Cortex of kidney (tissue), 1 donor: ENCODE measurements at regions not wholly inside any gene's neighbourhood (a gene's known extent, or its start where the extent isn't known, plus 50 kb on each side); places are given as distances from the start of the nearest gene placed in this dataset.
"Not testable (repeated sequence)": the region's sequence is repeated elsewhere in the genome, so short reads cannot be mapped to it uniquely, and the experiment has no call there.

Source experiments
- DNase-seq: peaks from one replicate; lab custom pipeline; 2025; lab: John Stamatoyannopoulos, UW

DNA sequence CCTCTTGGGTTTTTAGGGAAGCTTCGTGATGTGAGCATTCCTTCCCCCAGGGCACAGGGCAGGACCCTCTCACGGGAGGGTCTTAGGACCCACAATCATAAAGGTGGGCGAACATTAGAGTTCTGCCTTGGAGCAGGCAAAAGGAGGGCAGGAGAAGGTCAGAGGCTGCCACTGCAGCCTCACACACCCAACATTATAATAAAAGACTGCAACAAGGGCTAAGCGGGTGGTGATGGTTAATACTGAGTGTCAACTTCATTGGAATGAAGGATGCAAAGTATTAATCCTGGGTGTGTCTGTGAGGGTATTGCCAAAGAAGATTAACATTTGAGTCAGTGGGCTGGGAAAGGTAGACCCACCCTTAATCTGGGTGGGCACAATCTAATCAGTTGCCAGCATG lies 206.6 kb upstream of the C2CD4B start:
- not testable (repeated sequence) for DNase-seq

DNA sequence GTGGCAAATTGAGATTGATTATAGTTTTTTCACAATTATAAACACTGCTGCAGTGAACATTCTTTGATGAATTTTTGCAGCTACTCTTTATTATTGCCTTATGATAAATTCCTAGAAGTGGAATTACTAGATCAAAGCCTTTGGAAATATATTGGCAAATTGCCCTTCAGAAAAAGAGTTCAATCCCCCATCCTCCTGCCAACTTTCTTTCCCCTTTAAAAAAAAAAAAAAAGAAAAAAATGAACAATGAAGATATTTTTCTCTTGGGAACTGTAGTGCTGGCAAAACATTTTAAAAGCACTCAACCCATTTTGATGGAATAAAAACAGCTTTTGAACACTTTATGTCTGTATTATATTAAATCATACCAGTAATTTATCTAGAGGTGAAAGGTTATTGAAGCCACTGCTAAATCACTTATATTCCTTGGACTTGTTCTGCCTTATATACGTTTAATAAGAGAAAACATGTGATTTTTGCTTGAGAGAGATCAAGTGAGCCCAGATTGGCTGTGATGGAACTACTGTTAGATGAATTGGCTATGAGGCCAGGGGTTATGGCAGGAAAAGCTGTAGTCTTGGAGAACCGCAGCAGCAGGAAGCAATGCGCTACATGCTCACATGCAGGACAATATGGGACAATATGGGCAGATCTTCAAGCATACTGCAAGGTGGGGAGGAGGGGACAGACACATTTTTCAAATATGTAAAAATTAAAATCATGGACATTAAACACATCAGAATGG lies 212.8 kb upstream of the C2CD4B start:
- no peak for DNase-seq

DNA sequence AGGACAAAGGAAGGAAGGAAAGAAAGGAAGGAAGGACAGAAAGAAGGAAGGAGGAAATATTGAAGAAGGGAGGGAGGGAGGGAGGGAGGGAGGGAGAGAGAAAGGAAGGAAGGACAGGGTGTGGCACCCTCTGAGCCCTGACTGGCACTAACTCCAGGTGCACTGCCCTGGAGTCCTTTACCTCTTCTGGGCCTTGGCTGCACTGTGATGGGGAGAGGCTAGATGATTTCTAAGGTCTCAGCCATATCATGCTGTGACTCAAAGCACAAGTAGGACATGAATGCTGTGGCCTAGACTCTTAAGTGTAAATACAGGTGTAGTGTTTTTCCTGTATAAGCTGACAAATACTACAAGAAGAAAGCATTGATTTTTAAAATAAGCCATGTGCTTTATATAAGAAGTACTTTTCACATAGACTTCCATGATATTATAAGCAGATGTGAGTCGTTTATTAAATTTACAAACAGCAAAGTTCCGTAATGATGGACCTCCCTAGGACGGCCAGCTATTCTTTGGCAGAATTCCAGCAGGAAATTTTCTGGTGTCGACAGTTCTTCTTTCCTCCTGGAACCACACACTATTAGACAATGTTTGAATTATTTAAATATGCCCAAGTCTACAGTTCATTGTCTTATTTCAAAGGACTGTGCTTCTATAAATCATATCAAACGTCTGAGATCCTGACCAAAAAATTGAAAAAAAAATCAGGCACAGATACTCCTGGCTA lies 213.8 kb upstream of the C2CD4B start:
- DNase-seq, result no peak

- DNase-seq, result no peak
Observed at GRCh38 chr15:62380011-62380410, 214.9 kb upstream of the C2CD4B start.

DNA sequence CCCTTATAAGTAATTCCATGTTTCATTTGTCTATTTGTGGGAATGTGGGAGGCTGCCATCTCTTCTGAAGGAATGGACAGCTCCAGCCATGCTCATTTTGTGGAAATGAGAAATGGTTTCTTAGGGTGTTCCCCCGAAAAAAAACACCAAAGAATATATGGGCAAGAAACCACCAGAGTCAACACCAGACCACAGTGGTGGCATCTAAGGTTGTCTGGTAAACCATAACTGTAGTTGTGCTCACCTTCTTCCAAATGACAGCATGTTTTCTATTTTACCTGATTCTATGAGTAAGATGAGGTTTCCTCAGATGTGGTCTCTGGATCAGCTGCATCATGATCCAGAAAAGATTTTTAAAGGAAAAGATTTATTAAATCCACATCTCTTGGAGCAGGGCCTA lies 217.0 kb upstream of the C2CD4B start:
- no peak for DNase-seq

- peak; percentile 27 for DNase-seq
Observed at GRCh38 chr15:62389885-62390790, 225.1 kb upstream of the C2CD4B start, which contains the start of gene TLN2. Gene TLN2 (plus strand): TSS chr15:62390550.

- no peak for DNase-seq
Observed at GRCh38 chr15:62390791-62391640, 225.9 kb upstream of the C2CD4B start.

- no peak for DNase-seq
Observed at GRCh38 chr15:62391641-62392262, 226.7 kb upstream of the C2CD4B start.

- DNase-seq, result no peak
Observed at GRCh38 chr15:62392376-62392775, 227.3 kb upstream of the C2CD4B start.

DNA sequence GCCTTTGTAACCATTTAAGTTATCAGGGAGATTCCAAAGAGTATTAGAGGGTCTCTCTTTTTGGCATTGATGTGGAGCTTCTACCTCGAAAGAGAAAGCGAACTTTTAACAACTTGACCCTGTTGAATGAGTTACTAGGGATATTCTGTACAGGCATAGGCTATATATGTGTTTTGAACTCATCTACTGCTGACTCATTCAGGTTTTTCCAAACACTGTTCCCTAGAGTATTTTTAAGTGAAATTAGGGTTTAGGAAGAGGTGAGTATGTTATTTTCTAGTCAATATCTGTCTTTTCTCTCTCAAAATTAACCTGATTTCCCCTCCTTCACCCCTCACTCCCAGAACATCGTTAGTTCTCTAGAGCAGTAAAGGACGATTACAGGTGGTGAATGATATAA lies 228.1 kb upstream of the C2CD4B start:
- no peak for DNase-seq

- DNase-seq, result no peak
Observed at GRCh38 chr15:62394079-62394478, 229.0 kb upstream of the C2CD4B start.

DNA sequence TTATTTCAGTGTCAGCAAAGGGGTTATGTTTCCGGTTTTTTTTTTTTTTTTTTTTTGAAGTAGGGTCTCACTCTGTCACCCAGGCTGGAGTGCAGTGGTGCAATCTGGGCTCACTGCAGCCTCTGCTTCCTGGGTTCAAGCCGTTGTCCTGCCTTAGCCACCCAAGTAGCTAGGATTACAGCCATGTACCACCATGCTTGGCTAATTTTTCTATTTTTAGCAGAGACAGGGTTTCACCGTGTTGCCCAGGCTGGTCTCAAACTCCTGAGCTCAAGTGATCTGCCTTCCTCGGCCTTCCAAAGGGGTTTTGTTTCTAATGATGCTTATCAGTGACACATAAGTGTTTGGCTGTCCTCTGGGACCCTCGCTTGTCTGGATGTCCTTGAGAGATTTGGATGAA lies 235.7 kb upstream of the C2CD4B start:
- DNase-seq, result no peak

GRCh38 chr15:62402687-62403086 lies 237.6 kb upstream of the C2CD4B start:
- no peak for DNase-seq

GRCh38 chr15:62403164-62403809 lies 238.2 kb upstream of the C2CD4B start:
- no peak for DNase-seq

DNA sequence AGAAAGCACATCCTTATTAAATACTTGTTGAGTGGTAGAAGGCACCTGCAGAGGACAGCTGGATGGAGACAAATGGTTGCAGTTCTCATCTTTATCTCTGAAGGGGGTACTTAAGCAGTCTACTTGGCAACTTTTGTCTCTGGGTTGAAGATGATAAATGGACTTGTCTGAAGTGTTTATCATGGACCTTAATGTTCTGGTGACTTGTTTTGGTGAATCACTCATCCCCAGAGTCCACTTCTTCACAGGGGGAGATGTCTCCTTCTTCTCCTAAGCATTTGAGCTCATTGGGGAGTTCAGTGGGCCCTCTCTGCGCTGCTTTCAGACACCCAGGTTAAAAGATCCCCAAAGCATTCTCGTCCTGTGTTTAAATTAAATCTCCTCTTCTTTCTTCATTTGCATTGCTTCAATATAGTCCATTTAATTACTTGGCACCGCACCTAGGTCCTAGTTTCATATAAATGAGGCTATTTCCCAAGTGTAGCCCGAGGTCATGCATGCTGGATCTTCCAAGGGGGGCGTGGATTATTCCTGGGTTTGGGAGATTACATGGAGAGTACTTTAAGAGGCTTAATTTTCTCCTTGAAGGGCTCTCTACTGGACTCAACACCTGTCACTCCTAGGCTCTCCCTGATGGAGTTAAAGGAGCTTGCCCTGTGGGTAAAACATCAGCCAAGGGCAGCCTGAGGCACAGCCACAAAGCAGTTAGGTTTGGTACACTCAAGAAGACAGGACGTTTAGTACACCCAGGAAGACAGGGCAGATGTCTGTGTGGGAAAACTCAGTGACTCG lies 239.3 kb upstream of the C2CD4B start:
- DNase-seq, result no peak

GRCh38 chr15:62406305-62406891 lies 241.3 kb upstream of the C2CD4B start:
- no peak for DNase-seq

DNA sequence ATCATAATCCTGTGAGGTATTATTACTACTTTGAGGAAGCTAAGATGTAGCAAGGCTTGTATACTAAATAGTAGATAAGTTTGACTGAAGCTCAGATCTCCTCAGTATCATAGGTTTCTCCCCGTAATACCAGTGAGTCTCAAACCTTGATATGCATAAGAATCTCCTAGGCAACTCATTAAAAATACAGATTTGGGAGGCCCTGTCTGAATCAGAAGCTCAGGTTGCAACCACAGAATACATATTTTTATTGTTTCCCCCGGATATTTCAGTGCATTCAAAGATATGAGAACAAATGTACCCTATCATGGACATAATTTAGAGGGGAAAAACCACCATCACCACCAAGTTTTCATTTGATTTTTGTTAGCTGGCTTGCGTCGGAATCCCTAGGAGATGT lies 242.1 kb upstream of the C2CD4B start:
- DNase-seq, result no peak

GRCh38 chr15:62407962-62408361 lies 242.9 kb upstream of the C2CD4B start:
- DNase-seq, result no peak

DNA sequence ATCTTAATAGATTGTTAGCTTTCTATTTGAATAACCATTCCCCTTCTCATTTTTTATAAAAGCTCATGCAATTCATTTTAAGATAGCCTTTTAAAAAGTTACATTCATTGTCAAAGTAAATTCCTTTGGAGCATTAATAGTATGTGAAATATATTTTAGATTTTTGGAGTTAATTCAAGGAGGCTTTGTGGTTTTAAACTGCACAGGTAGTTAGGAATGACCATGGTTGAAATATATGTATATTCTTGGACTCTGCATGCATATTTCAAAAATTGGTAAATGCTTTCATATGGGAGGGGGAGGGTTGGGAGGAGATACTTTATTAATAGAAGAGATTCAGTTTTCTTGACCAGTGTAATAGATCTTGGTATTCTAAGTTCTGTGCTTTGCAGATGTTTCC lies 244.4 kb upstream of the C2CD4B start:
- no peak for DNase-seq
